ENCODE measurements at regions not wholly inside any gene's neighbourhood (a gene's known extent, or its start where the extent isn't known, plus 50 kb on each side); places are given as distances from the start of the nearest gene placed in this dataset.

GRCh38 chr4:24476282-24476681 is 108.1 kb downstream of the DHX15 start:
- no peaks in the 10 kb centered on the region for H3K9me3 Mint-ChIP-seq
- TF ChIP-seq USF2 (CRISPR knock-in tag; IDR thresholded peaks at IDR 0.05) (no peak), CTCF (IDR thresholded peaks at IDR 0.05) (peak; percentile 69), E2F4 (CRISPR knock-in tag; IDR thresholded peaks at IDR 0.05; ENCODE audit: borderline replicate concordance, low read depth) (no peak)
- no peak overlapping the region for H3K27ac Mint-ChIP-seq
- peaks cover 51% of the 10 kb centered on the region for H3K4me1 Mint-ChIP-seq
- H3K36me3 Mint-ChIP-seq = no peaks in the 10 kb centered on the region
- ChIA-PET CTCF (interaction anchor here (0.5 to 3.9 kb wide), 21 partner anchors 8 to 439 kb away, joined by 3 to 34 read pairs (median 4); partner anchors contain the start of gene DHX15), POLR2A (interaction anchor here (0.7 kb wide), 1 partner anchor 339 kb away, joined by 3 read pairs; no protein-coding TSS in a partner anchor)
- ATAC-seq (no peak), DNase-seq (ENCODE audit: low spot score) (no peak)
- peaks cover 8% of the 10 kb centered on the region for H3K27me3 Mint-ChIP-seq (ENCODE audit: low read depth)
- no peak overlapping the region for H3K4me3 Mint-ChIP-seq

GRCh38 chr4:24475756-24476155 is 108.6 kb downstream of the DHX15 start:
- ATAC-seq = no peak; the same call in 1 of the 2 replicates
- TF ChIP-seq ARID4B (CRISPR knock-in tag; IDR thresholded peaks at IDR 0.05; ENCODE audit: borderline replicate concordance) = no peak
- no peak for TF ChIP-seq RORB (CRISPR knock-in tag; IDR thresholded peaks at IDR 0.05)
- Mint-ChIP-seq H3K36me3 (no peaks in the 10 kb centered on the region), H3K27ac (peak overlapping the region; percentile 29; the same call in 1 of the 2 replicates), H3K9me3 (no peaks in the 10 kb centered on the region), H3K4me1 (peaks cover 53% of the 10 kb centered on the region), H3K4me3 (no peak overlapping the region), H3K27me3 (ENCODE audit: low read depth) (peaks cover 10% of the 10 kb centered on the region)
- ChIA-PET POLR2A (no interaction called here), CTCF (interaction anchor here (0.6 to 3.9 kb wide), 30 partner anchors 10 to 861 kb away, joined by 3 to 34 read pairs (median 4); partner anchors contain the start of gene DHX15)
- DNase-seq (ENCODE audit: low spot score) = no peak

GRCh38 chr4:24473309-24473721 is 111.0 kb downstream of the DHX15 start:
- H3K4me1 Mint-ChIP-seq = peaks cover 68% of the 10 kb centered on the region
- peaks cover 29% of the 10 kb centered on the region for H3K27me3 Mint-ChIP-seq (ENCODE audit: low read depth)
- H3K9me3 Mint-ChIP-seq = no peaks in the 10 kb centered on the region
- ATAC-seq (0 out of 2 replicates have a peak, but pooled peaks have one; percentile 2), DNase-seq (ENCODE audit: low spot score) (no peak)
- ChIA-PET CTCF (interaction anchor here (0.6 to 1.7 kb wide), 23 partner anchors 9 to 893 kb away, joined by 3 to 11 read pairs (median 3); partner anchors contain the start of genes DHX15 and PPARGC1A), POLR2A (interaction anchor here (1.8 kb wide), 1 partner anchor 111 kb away, joined by 6 read pairs; the partner anchor contains the start of gene DHX15)
- peak overlapping the region; percentile 97 for H3K4me3 Mint-ChIP-seq
- H3K27ac Mint-ChIP-seq = peak overlapping the region; percentile 92
- H3K36me3 Mint-ChIP-seq = no peaks in the 10 kb centered on the region
- TF ChIP-seq ZNF512 (CRISPR knock-in tag; IDR thresholded peaks at IDR 0.05; ENCODE audit: borderline replicate concordance) (no peak), MXD4 (CRISPR knock-in tag; IDR thresholded peaks at IDR 0.05; ENCODE audit: borderline replicate concordance) (no peak), ZNF532 (CRISPR knock-in tag; IDR thresholded peaks at IDR 0.05; ENCODE audit: borderline replicate concordance) (no peak), E2F1 (CRISPR knock-in tag; IDR thresholded peaks at IDR 0.05) (no peak), ZBTB43 (CRISPR knock-in tag; IDR thresholded peaks at IDR 0.05) (no peak), NFATC4 (CRISPR knock-in tag; IDR thresholded peaks at IDR 0.05) (no peak), PRRX2 (CRISPR knock-in tag; IDR thresholded peaks at IDR 0.05) (no peak), TEAD1 (CRISPR knock-in tag; IDR thresholded peaks at IDR 0.05) (no peak)
